Liver (tissue), 8 donors: ENCODE measurements at regions not wholly inside any gene's neighbourhood (a gene's known extent, or its start where the extent isn't known, plus 50 kb on each side); places are given as distances from the start of the nearest gene placed in this dataset.

Source experiments
- DNase-seq: peaks from one replicate; pipeline ENCODE4 v3.0.0-alpha.2; 2017; ENCODE audit warnings: low spot score
- H3K27ac ChIP-seq, 2 donors: one replicate each; pipeline ENCODE4 v1.7.0; 2013; ENCODE audit warnings: inconsistent platforms in 2 of 2, low read length in 2 of 2, control low read depth in 1 of 2, low read depth in 1 of 2, mild to moderate bottlenecking in 1 of 2
- H3K27me3 ChIP-seq, 4 donors: one replicate each; pipeline versions ENCODE4 v1.6.1 to v1.7.0; 2013; ENCODE audit warnings: low read length in 3 of 4, inconsistent platforms in 1 of 4, mild to moderate bottlenecking in 1 of 4, moderate library complexity in 1 of 4; ENCODE audit not compliant: control insufficient read depth in 4 of 4, insufficient read depth in 4 of 4
- H3K36me3 ChIP-seq, 4 donors: one replicate each; pipeline versions ENCODE4 v1.6.1 to v1.7.0; 2013; ENCODE audit warnings: low read length in 3 of 4, mild to moderate bottlenecking in 3 of 4, low read depth in 1 of 4, moderate library complexity in 1 of 4; ENCODE audit not compliant: control insufficient read depth in 4 of 4, insufficient read depth in 3 of 4
- H3K4me1 ChIP-seq, 4 donors: one replicate each; pipeline versions ENCODE4 v1.6.1 to v1.7.0; 2013; ENCODE audit warnings: low read length in 3 of 4, mild to moderate bottlenecking in 3 of 4, moderate library complexity in 1 of 4; ENCODE audit not compliant: control insufficient read depth in 4 of 4, insufficient read depth in 4 of 4
- H3K4me3 ChIP-seq, 3 donors: one replicate each; pipeline versions ENCODE4 v1.6.1 to v1.7.0; 2013; ENCODE audit warnings: low read length in 3 of 3, control low read depth in 1 of 3, low read depth in 1 of 3, mild to moderate bottlenecking in 1 of 3
- H3K9ac ChIP-seq, 2 donors: one replicate each; pipeline ENCODE4 v1.7.0; 2013; ENCODE audit warnings: low read length in 2 of 2, mild to moderate bottlenecking in 2 of 2, moderate library complexity in 2 of 2, control low read depth in 1 of 2, low read depth in 1 of 2
- H3K9me3 ChIP-seq, 4 donors: one replicate each; pipeline versions ENCODE4 v1.6.1 to v1.7.0; 2013; ENCODE audit warnings: low read length in 3 of 4; ENCODE audit not compliant: control insufficient read depth in 4 of 4
- EGR1 ChIP-seq, 2 donors: IDR thresholded peaks; 2 replicates each; pipeline ENCODE4 v1.6.1; 2016 to 2018; ENCODE audit warnings: antibody characterized with exemption in 2 of 2, low read depth in 2 of 2
- FOXA1 ChIP-seq: IDR thresholded peaks from 2 replicates; pipeline ENCODE4 v1.6.1; 2016; ENCODE audit warnings: antibody characterized with exemption
- FOXA2 ChIP-seq: IDR thresholded peaks from 2 replicates; pipeline ENCODE4 v1.6.1; 2016; ENCODE audit warnings: antibody characterized with exemption
- GABPA ChIP-seq, 2 donors: IDR thresholded peaks in 1 of 2; conservative IDR thresholded peaks in 1 of 2; 2 replicates each; pipeline ENCODE4 v1.6.1; 2016; ENCODE audit warnings: antibody characterized with exemption in 2 of 2, mild to moderate bottlenecking in 1 of 2, moderate library complexity in 1 of 2
- HNF4A ChIP-seq, 2 donors: conservative IDR thresholded peaks; 2 replicates each; pipeline ENCODE4 v1.6.1; 2016; ENCODE audit warnings: antibody characterized with exemption in 2 of 2, mild to moderate bottlenecking in 2 of 2
- HNF4G ChIP-seq: IDR thresholded peaks from 2 replicates; pipeline ENCODE4 v1.6.1; 2016; ENCODE audit warnings: antibody characterized with exemption
- JUND ChIP-seq, 2 donors: IDR thresholded peaks; 2 replicates each; pipeline ENCODE4 v1.6.1; 2016; ENCODE audit warnings: antibody characterized with exemption in 2 of 2
- MAX ChIP-seq: IDR thresholded peaks from 2 replicates; pipeline ENCODE4 v1.6.1; 2016; ENCODE audit warnings: antibody characterized with exemption
- NR2F2 ChIP-seq: IDR thresholded peaks from 2 replicates; pipeline ENCODE4 v1.6.1; 2016; ENCODE audit warnings: antibody characterized with exemption
- RAD21 ChIP-seq, 2 donors: IDR thresholded peaks; 2 replicates each; pipeline ENCODE4 v1.6.1; 2016; ENCODE audit warnings: antibody characterized with exemption in 2 of 2, mild to moderate bottlenecking in 2 of 2
- REST ChIP-seq: IDR thresholded peaks from 2 replicates; pipeline ENCODE4 v1.6.1; 2016; ENCODE audit warnings: antibody characterized with exemption, mild to moderate bottlenecking
- RXRA ChIP-seq, 2 donors: IDR thresholded peaks; 2 replicates each; pipeline ENCODE4 v1.6.1; 2017 to 2018; ENCODE audit warnings: antibody characterized with exemption in 2 of 2, mild to moderate bottlenecking in 1 of 2
- SP1 ChIP-seq: IDR thresholded peaks from 2 replicates; pipeline ENCODE4 v1.6.1; 2018; ENCODE audit warnings: antibody characterized with exemption, mild to moderate bottlenecking
- TAF1 ChIP-seq: conservative IDR thresholded peaks from 2 replicates; pipeline ENCODE4 v1.6.1; 2016; ENCODE audit warnings: antibody characterized with exemption, mild to moderate bottlenecking
- YY1 ChIP-seq: IDR thresholded peaks from 2 replicates; pipeline ENCODE4 v1.6.1; 2016; ENCODE audit warnings: antibody characterized with exemption, mild to moderate bottlenecking
- WGBS: extraction: QIAGEN DNeasy Blood & Tissue Kit; methylation state at CpG from one replicate; pipeline ENCODE4 v1.1.7; 2013; 5-methylcytosine and 5-hydroxymethylcytosine counted together
- TF ChIP-seq, protein P1 (sequence below): IDR thresholded peaks from 2 replicates; pipeline ENCODE4 v1.6.1; 2016; ENCODE audit warnings: antibody characterized with exemption
- TF ChIP-seq, protein P2 (sequence below): IDR thresholded peaks from 2 replicates; pipeline ENCODE4 v1.6.1; 2016; ENCODE audit warnings: antibody characterized with exemption
- TF ChIP-seq, protein P3 (sequence below): fragments of 150-350 bp; IDR thresholded peaks from 2 replicates; pipeline ENCODE4 v1.5.1; 2017; ENCODE audit warnings: improper control_type of control experiment, low read depth, low read length; ENCODE audit not compliant: missing input control
- donor health status: healthy.
- donor health status: healthy.
- donor health status: healthy.
- donor health status: healthy.
- donor health status: healthy.

GRCh38 chr6:67184405-67184804, 1450.7 kb upstream of the ADGRB3 start:
- no peak for DNase-seq
- Histone ChIP-seq H3K4me1 (no peaks in the 10 kb centered on the region), H3K36me3 (no peaks in the 10 kb centered on the region), H3K27me3 (no peaks in the 10 kb centered on the region), H3K9ac (no peak overlapping the region), H3K27ac (no peak overlapping the region), H3K9me3 (no peaks in the 10 kb centered on the region), H3K4me3 (no peak overlapping the region)
- 71% methylated on average over 1 of the region's 1 CpG for WGBS
- TF ChIP-seq HNF4G (no peak), MAX (no peak), RXRA (IDR thresholded peaks at IDR 0.05) (no peak), FOXA2 (no peak), HNF4A (conservative IDR thresholded peaks at IDR 0.05) (no peak), TAF1 (no peak), FOXA1 (no peak), SP1 (no peak), RAD21 (IDR thresholded peaks at IDR 0.05) (no peak), JUND (IDR thresholded peaks at IDR 0.05) (no peak), NR2F2 (no peak), GABPA (IDR thresholded peaks at IDR 0.05 in 1 of 2, conservative IDR thresholded peaks at IDR 0.05 in 1 of 2) (no peak), YY1 (no peak), EGR1 (IDR thresholded peaks at IDR 0.05; ENCODE audit: low read depth in 2 of 2) (no peak), REST (no peak)
- TF ChIP-seq, protein P1, sequence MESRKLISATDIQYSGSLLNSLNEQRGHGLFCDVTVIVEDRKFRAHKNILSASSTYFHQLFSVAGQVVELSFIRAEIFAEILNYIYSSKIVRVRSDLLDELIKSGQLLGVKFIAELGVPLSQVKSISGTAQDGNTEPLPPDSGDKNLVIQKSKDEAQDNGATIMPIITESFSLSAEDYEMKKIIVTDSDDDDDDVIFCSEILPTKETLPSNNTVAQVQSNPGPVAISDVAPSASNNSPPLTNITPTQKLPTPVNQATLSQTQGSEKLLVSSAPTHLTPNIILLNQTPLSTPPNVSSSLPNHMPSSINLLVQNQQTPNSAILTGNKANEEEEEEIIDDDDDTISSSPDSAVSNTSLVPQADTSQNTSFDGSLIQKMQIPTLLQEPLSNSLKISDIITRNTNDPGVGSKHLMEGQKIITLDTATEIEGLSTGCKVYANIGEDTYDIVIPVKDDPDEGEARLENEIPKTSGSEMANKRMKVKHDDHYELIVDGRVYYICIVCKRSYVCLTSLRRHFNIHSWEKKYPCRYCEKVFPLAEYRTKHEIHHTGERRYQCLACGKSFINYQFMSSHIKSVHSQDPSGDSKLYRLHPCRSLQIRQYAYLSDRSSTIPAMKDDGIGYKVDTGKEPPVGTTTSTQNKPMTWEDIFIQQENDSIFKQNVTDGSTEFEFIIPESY: no peak
- TF ChIP-seq, protein P2, sequence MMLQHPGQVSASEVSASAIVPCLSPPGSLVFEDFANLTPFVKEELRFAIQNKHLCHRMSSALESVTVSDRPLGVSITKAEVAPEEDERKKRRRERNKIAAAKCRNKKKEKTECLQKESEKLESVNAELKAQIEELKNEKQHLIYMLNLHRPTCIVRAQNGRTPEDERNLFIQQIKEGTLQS: no peak
- TF ChIP-seq, protein P3, sequence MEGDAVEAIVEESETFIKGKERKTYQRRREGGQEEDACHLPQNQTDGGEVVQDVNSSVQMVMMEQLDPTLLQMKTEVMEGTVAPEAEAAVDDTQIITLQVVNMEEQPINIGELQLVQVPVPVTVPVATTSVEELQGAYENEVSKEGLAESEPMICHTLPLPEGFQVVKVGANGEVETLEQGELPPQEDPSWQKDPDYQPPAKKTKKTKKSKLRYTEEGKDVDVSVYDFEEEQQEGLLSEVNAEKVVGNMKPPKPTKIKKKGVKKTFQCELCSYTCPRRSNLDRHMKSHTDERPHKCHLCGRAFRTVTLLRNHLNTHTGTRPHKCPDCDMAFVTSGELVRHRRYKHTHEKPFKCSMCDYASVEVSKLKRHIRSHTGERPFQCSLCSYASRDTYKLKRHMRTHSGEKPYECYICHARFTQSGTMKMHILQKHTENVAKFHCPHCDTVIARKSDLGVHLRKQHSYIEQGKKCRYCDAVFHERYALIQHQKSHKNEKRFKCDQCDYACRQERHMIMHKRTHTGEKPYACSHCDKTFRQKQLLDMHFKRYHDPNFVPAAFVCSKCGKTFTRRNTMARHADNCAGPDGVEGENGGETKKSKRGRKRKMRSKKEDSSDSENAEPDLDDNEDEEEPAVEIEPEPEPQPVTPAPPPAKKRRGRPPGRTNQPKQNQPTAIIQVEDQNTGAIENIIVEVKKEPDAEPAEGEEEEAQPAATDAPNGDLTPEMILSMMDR: no peak

- Histone ChIP-seq H3K36me3 (no peaks in the 10 kb centered on the region), H3K9ac (no peak overlapping the region), H3K4me3 (no peak overlapping the region), H3K27me3 (no peaks in the 10 kb centered on the region), H3K4me1 (no peaks in the 10 kb centered on the region), H3K9me3 (no peaks in the 10 kb centered on the region), H3K27ac (no peak overlapping the region)
- TF ChIP-seq MAX (no peak), RAD21 (IDR thresholded peaks at IDR 0.05) (no peak), EGR1 (IDR thresholded peaks at IDR 0.05; ENCODE audit: low read depth in 2 of 2) (no peak), NR2F2 (no peak), FOXA2 (no peak), FOXA1 (no peak)
- 45% methylated on average over 1 of the region's 1 CpG for WGBS
- no peak for DNase-seq
These were observed 1460.0 kb upstream of the ADGRB3 start for GRCh38 chr6:67175101-67175500.
